ENCODE measurements at regions not wholly inside any gene's neighbourhood (a gene's known extent, or its start where the extent isn't known, plus 50 kb on each side); places are given as distances from the start of the nearest gene placed in this dataset.

GRCh38 chr6:87879132-87879861 lies 168.3 kb upstream of the SPACA1 start:
- no peak for DNase-seq
- H3K27me3 ChIP-seq = peaks cover 0 to 6% of the 10 kb centered on the region in 2 donors
- H3K36me3 ChIP-seq = no peaks in the 10 kb centered on the region
- intact Hi-C loops (cut with DNase I; ENCODE audit: low total_unique reads) = no loop called here
- TF ChIP-seq CTCF (IDR thresholded peaks at IDR 0.05) = no peak
- no peaks in the 10 kb centered on the region for H3K4me1 ChIP-seq
- H3K27ac ChIP-seq = no peak overlapping the region
- no peak overlapping the region for H3K4me3 ChIP-seq
- no peaks in the 10 kb centered on the region for H3K9me3 ChIP-seq

GRCh38 chr6:87875781-87876180 lies 171.9 kb upstream of the SPACA1 start:
- Histone ChIP-seq H3K4me3 (no peak overlapping the region), H3K27ac (no peak overlapping the region), H3K27me3 (no peaks in the 10 kb centered on the region), H3K36me3 (no peaks in the 10 kb centered on the region), H3K9me3 (no peaks in the 10 kb centered on the region), H3K4me1 (no peaks in the 10 kb centered on the region)
- TF ChIP-seq CTCF (IDR thresholded peaks at IDR 0.05) = no peak
- intact Hi-C loops (cut with DNase I; ENCODE audit: low total_unique reads) = no loop called here
- no peak for DNase-seq

GRCh38 chr6:87873556-87873955 lies 171.5 kb upstream of the AKIRIN2 start:
- no peak overlapping the region for H3K27ac ChIP-seq
- H3K36me3 ChIP-seq = no peaks in the 10 kb centered on the region
- H3K9me3 ChIP-seq = no peaks in the 10 kb centered on the region
- no peak overlapping the region for H3K4me3 ChIP-seq
- H3K27me3 ChIP-seq = no peaks in the 10 kb centered on the region
- no peak for DNase-seq
- intact Hi-C loops (cut with DNase I; ENCODE audit: low total_unique reads) = no loop called here
- TF ChIP-seq CTCF (IDR thresholded peaks at IDR 0.05) = no peak
- no peaks in the 10 kb centered on the region for H3K4me1 ChIP-seq

DNA sequence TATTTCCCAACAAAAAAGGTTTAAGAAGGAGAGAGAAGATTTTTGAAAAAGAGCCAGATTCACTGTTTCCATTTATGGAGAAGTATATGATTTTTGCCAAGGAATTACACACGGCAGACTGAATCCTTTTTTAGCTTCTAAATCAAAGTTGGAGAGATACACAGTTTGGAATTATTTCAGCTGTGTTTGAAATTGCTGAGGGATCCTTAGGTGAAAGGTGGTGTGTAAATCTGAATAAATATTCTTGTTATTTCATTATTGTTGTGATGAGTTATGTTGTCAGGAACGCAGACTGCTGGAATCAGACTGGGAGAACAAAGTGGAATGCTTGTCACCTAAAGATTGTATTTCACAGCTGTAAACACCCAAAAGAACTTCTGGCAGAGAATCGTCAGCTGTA lies 168.5 kb upstream of the AKIRIN2 start:
- H3K27me3 ChIP-seq = no peaks in the 10 kb centered on the region
- no peaks in the 10 kb centered on the region for H3K9me3 ChIP-seq
- no peak for DNase-seq
- H3K4me1 ChIP-seq = no peaks in the 10 kb centered on the region
- no peak overlapping the region for H3K4me3 ChIP-seq
- H3K27ac ChIP-seq = no peak overlapping the region
- TF ChIP-seq CTCF (IDR thresholded peaks at IDR 0.05) = no peak
- H3K36me3 ChIP-seq = no peaks in the 10 kb centered on the region
- intact Hi-C loops (cut with DNase I; ENCODE audit: low total_unique reads) = no loop called here

DNA sequence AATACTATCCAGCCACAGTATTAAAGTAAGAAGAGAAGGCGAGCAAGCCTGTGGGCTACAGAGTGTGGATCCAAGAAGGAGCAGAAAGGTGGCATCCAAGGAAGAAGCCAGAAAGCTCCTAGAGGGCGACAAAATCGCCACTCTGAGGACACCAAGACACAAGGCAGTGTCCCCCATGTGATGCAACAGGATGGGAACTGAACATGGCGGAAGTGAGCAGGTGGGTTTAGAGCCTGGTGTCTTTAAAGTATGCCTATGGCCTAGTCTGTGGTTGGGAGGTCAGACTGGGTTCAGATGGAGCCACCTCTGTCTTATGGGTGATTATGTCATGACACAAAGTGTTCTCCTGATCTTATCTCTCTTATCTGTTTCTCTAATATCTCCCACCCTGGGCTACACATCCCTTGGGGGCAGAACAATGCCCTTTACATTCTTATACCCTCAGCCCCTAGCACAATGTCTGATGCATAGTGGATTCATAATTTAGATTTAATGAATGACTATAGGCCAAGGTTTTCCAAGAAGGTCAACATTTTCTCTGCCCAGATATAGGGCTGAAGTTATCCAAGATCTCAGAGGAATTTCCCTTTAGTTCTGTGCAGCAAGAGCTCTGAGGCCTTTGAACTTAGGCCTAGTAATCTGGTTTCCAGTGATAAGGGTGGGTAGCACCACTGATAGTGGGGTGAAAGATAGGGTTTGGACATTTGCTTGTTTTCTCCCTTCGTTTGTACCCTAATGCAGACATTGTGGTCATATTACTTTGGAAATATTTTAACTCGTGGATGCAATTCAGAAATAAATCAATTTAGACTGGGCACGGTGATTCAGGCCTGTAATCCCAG lies 167.3 kb upstream of the AKIRIN2 start:
- H3K36me3 ChIP-seq = no peaks in the 10 kb centered on the region
- H3K4me3 ChIP-seq = no peak overlapping the region
- no peaks in the 10 kb centered on the region for H3K4me1 ChIP-seq
- H3K27ac ChIP-seq = no peak overlapping the region
- no peak for TF ChIP-seq CTCF (IDR thresholded peaks at IDR 0.05)
- no peak for DNase-seq
- intact Hi-C loops (cut with DNase I; ENCODE audit: low total_unique reads) = no loop called here
- H3K9me3 ChIP-seq = no peaks in the 10 kb centered on the region
- H3K27me3 ChIP-seq = no peaks in the 10 kb centered on the region
